ENCODE measurements at regions not wholly inside any gene's neighbourhood (a gene's known extent, or its start where the extent isn't known, plus 50 kb on each side); places are given as distances from the start of the nearest gene placed in this dataset.

DNA sequence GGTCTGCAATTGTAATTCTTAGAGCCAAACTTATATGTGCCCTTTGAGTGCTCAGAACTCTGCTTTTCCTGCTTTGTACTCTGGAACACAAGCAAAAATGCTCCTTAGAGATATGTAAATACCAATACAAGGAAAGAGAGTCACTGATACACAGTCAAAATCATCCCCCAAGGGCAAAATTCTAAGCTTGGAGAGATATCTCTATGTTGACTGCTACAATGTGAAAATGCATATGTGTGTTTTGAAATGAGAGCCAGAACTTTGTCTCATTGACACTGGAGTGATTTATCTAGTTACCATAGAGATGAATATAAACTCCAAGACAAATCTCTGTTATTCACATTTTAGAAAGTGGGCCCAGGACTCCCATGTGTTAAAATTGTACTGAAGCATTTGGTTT is 494.8 kb upstream of the SLITRK1 start:
- TF ChIP-seq POLR2AphosphoS5 (IDR thresholded peaks at IDR 0.05) (no peak), POLR2A (IDR thresholded peaks at IDR 0.05) (no peak)
- TF ChIP-seq, protein P1, sequence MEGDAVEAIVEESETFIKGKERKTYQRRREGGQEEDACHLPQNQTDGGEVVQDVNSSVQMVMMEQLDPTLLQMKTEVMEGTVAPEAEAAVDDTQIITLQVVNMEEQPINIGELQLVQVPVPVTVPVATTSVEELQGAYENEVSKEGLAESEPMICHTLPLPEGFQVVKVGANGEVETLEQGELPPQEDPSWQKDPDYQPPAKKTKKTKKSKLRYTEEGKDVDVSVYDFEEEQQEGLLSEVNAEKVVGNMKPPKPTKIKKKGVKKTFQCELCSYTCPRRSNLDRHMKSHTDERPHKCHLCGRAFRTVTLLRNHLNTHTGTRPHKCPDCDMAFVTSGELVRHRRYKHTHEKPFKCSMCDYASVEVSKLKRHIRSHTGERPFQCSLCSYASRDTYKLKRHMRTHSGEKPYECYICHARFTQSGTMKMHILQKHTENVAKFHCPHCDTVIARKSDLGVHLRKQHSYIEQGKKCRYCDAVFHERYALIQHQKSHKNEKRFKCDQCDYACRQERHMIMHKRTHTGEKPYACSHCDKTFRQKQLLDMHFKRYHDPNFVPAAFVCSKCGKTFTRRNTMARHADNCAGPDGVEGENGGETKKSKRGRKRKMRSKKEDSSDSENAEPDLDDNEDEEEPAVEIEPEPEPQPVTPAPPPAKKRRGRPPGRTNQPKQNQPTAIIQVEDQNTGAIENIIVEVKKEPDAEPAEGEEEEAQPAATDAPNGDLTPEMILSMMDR (IDR thresholded peaks at IDR 0.05 in 8 of 11, conservative IDR thresholded peaks at IDR 0.05 in 3 of 11): no peak
- DNase-seq: no peak
- intact Hi-C loops (cut with DNase I; ENCODE audit: low total_unique reads): no loop called here
- Histone ChIP-seq H3K27ac (no peak overlapping the region), H3K27me3 (replicated peaks in 1 of 7) (no peaks in the 10 kb centered on the region), H3K4me1 (no peaks in the 10 kb centered on the region), H3K36me3 (no peaks in the 10 kb centered on the region), H3K4me3 (no peak overlapping the region), H3K9me3 (peaks cover 0 to 5% (median 0%) of the 10 kb centered on the region in 8 donors)

DNA sequence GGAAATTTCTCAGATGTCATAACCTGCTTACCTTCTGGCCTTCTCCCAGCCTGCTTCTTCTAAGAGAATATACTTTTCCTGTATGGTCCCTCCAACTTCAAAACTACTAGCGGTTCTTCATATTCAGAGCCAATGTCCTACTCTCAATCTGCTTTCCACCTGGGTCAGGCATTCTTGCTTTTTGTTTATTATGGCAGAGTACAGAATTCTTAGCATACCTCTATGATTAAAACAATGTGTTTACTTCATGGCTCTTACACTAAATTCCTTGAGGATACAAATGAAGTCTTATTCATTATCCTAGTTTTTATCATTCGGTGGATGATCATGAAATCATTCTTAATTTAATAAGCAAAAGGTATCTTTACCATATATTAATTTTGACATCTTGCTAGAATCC is 484.2 kb upstream of the SLITRK1 start:
- intact Hi-C loops (cut with DNase I; ENCODE audit: low total_unique reads): no loop called here
- DNase-seq: no peak
- Histone ChIP-seq H3K36me3 (no peaks in the 10 kb centered on the region), H3K4me1 (no peaks in the 10 kb centered on the region), H3K27me3 (replicated peaks in 1 of 7) (no peaks in the 10 kb centered on the region), H3K4me3 (no peak overlapping the region), H3K27ac (no peak overlapping the region), H3K9me3 (no peaks in the 10 kb centered on the region)
- 82 to 96% (median 88%) methylated on average over 2 of the region's 2 CpGs for WGBS, 5 donors
- TF ChIP-seq, protein P1 (IDR thresholded peaks at IDR 0.05 in 8 of 11, conservative IDR thresholded peaks at IDR 0.05 in 3 of 11): no peak
- TF ChIP-seq POLR2A (IDR thresholded peaks at IDR 0.05) (no peak), POLR2AphosphoS5 (IDR thresholded peaks at IDR 0.05) (no peak)

DNA sequence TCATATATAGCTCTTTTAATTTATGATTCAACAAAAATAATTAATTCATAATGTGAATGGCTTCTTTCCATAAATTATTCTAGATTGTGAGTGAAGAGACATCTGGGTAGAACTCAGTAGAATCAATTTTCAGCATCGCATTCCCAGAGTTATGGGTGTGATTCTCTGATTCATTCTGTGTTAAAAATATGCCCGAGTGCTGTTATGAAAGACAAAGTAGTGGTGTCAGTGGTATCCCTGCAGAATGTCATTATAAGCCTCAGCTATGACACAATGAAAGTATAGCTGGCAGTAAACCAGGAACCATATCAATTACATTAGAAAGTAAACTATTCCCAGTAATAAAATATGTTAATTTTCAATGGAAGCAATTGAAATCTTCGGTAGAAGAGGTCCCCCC is 480.5 kb upstream of the SLITRK1 start:
- Histone ChIP-seq H3K27ac (no peak overlapping the region), H3K27me3 (replicated peaks in 1 of 7) (no peaks in the 10 kb centered on the region), H3K36me3 (no peaks in the 10 kb centered on the region), H3K4me3 (no peak overlapping the region), H3K4me1 (no peaks in the 10 kb centered on the region), H3K9me3 (no peaks in the 10 kb centered on the region)
- intact Hi-C loops (cut with DNase I; ENCODE audit: low total_unique reads): no loop called here
- DNase-seq: no peak
- WGBS, 5 donors: 71 to 80% (median 73%) methylated on average over 3 of the region's 3 CpGs
- no peak for TF ChIP-seq POLR2A (IDR thresholded peaks at IDR 0.05)
- TF ChIP-seq, protein P1 (IDR thresholded peaks at IDR 0.05 in 8 of 11, conservative IDR thresholded peaks at IDR 0.05 in 3 of 11): no peak
- no peak for TF ChIP-seq POLR2AphosphoS5 (IDR thresholded peaks at IDR 0.05)

DNA sequence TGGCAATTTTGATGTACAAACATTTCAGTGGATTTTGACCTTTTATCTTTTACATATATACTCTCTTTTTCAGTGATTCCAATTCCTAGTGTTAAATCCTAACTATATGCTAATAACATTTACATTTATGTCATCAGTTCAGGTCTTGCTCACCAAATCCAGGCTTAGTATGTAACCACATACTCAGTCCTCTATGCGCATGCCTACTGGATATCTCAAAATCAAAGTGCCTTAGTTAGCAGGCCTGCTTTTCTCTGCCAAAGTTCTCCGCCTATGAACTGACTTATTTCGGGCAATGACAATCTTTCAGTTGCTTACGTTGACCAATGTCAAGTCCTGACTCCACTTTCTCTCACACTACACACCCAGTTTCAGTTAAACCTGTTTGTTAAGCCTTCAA is 478.5 kb upstream of the SLITRK1 start:
- whole genome bisulfite sequencing, 5 donors: 77 to 95% (median 92%) methylated on average over 4 of the region's 4 CpGs
- Histone ChIP-seq H3K36me3 (no peaks in the 10 kb centered on the region), H3K27ac (no peak overlapping the region), H3K27me3 (replicated peaks in 1 of 7) (no peaks in the 10 kb centered on the region), H3K4me1 (no peaks in the 10 kb centered on the region), H3K4me3 (no peak overlapping the region), H3K9me3 (no peaks in the 10 kb centered on the region)
- TF ChIP-seq, protein P1 (IDR thresholded peaks at IDR 0.05 in 8 of 11, conservative IDR thresholded peaks at IDR 0.05 in 3 of 11): no peak
- TF ChIP-seq POLR2A (IDR thresholded peaks at IDR 0.05) (no peak), POLR2AphosphoS5 (IDR thresholded peaks at IDR 0.05) (no peak)
- intact Hi-C loops (cut with DNase I; ENCODE audit: low total_unique reads): no loop called here
- DNase-seq: no peak
